ENCODE measurements at regions not wholly inside any gene's neighbourhood (a gene's known extent, or its start where the extent isn't known, plus 50 kb on each side); places are given as distances from the start of the nearest gene placed in this dataset.

DNA sequence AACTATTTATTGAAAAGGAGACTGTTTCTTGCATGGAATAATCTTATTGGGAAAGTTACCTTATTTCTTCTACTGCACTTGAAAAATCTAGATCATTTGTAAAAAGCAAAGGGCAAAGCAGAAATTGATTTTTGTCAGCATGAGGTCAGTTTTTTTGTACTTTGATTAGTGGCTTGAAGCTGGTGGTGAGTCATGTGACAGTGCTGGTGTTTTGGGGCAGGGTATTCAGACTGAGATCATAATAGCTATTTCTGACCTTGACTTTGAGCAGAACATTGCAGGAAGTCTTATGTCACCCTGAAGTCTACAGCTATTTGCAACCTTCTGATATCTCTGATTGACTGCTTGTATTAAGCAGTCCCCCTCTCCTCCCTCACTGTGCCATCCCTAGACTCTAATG, 66.3 kb upstream of the SORCS3 start:
- DNase-seq (ENCODE audit: extremely low read depth, low read depth, low spot score) = no peak

DNA sequence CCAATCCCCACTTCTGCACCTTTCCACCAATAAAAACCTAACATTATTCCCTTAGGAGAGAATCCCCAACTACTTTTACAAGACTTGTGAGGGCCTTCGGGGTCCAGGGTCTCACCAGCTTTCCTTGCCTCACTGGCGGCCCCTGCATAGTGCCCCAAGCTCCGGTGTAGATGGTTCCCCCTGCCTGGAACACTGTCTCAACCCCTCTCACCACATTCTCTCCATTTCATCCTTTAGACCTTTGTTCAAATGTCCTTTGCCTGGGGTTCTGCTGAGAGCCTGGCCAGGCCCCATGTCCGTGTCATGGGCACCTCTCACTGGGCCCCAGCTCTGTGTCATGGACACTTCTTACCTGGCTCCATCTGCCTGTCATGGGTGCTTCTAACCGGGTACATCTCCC, 64.5 kb upstream of the SORCS3 start:
- DNase-seq (ENCODE audit: extremely low read depth, low read depth, low spot score) = no peak

DNA sequence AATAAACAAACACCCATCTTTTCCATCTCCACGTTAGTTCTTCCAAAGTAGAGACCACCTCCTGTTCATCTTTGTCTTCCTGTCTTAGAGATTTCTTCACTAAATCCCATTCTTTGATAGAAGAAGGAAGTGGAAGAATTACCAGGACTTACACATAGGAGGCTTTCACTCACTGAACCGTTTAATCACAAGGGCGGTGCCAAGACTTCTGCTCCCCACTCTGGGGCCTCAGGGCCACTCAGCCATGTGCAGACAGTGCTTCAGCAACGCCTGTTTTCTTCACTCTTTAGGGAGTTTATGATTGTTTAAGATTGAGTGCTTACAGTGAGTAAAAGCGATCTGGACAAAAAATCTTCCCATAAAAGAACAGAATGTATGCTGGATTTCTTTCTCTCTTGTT, 63.9 kb upstream of the SORCS3 start:
- DNase-seq (ENCODE audit: extremely low read depth, low read depth, low spot score) = no peak

DNA sequence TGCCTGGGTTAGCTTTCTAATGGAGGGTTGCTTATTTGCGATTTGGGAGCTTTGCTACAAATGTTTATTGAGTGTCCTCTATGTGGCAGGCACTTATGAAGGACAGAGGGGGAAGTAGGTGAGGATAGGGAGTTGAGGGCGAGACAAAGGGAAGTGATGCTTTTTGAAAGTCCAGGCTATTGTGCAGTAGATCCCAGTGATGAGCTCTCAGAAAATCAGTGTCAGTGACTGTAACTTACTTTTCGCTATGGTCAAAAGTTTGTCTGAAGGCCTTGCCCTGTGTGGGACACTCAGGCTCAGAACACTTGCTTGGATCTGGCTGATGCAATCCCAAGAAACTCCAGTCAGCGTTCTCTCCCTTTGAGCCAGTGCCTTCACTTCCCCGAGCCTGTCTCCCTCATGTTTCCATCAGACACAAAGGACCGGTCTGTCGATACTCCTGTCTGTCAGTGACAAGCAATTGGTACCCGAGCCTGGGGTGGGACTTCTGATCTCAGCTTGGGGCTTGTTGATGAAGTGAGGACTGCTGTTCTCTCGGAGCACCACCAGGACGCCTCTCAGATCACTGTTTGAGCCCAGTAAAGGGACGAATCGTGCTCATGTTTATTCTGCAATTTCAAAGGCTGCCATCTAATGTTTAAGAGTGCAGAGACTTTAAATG, 63.1 kb upstream of the SORCS3 start:
- no peak for DNase-seq (ENCODE audit: extremely low read depth, low read depth, low spot score)

DNA sequence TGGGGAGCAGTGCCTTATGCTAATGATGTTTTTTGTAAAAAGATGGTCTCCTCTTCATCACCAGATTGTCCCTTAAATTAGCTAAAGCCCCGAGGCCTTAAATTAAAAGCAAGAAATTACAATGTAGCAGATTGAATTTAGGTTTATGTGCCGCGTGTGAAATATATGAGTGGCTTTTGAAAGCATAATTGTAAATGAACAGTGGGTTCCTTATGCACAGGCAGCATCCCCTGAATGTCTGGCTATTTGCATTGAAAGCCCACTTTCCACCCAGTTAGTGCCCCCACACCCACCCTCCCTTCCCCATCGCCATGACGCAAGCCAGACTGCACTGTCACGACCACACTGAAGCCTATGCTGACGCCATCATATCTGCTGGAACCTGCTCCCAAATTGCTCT, 62.4 kb upstream of the SORCS3 start:
- DNase-seq (ENCODE audit: extremely low read depth, low read depth, low spot score) = no peak

DNA sequence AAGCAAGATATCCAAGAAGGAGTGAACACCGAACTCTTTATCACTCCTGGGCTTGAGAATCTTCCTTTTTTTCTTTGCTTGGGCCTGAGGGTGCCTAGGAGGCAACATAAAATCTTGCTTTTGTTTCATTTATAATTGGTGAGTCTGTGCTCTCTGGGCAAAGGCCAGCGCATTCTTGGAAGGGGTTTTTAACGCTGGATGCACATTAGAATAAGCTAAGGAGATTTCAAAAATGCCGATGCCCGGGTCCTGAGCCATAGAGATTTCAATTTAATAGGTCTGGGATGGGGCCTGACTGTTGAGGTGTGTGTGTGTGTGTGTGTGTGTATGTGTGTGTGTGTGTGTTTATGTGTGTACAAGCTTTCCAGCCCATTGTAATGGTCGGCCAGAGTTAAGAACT, 62.0 kb upstream of the SORCS3 start:
- DNase-seq (ENCODE audit: extremely low read depth, low read depth, low spot score) = no peak

DNA sequence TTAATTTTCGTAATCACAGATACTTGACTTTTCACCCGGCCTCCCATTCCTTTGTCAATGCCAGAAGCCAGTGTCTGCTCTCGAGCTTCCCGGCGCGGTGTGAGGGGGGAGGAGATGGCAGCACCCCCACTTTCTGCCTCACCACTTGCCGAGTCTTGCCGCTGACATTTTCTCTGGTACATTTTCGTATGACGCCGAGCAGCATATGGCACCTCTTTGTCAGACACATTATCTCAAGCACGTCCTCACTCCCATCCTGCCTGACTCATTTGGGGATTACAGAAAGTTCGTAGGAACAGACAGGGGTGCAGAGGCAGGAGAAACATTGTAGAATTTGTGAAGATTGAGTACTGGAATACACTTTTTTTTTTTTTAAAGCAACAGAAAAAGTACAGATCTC, 60.8 kb upstream of the SORCS3 start:
- no peak for DNase-seq (ENCODE audit: extremely low read depth, low read depth, low spot score)

DNA sequence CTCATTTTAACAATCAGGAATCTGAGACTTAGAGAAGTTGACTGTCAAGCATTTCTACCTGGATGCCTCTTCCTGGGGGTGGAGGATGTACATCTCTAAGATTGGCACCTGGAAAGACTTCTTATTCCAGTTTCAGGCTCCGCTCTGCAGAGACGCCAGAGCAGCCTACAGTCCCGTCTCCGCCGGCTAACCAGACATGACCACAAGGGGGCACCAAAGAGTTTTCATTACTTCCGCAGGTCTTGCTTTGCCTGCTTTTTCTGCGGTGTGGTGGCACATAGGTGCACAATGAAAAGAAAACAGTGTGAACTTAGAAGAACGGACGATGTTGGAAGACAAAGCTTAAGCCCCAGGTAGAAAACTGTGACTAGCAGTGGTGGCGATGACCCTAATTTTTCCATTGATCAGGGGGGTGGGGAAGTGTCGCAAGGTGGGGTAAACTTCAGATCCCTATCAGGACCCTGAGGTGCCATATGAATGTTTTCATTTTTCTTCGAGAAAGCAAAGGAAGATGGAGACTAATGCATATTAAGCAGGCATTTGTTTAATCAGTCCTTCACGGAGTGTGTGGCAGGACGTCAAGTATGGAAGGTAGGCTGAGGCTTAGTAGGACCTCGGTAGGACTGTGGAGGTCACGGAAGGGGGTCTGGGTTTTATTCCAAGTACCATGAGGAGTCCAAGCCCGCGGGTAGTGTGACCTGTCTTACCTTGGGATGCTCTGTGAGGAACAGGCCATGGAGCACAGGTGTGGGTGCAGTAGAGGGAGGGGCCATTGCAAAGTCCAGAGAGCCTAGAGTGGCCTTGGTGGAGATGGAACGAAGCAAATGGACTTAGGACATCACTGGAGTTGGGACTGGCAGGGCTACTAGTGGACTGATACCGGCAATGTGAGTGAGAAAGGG, 60.1 kb upstream of the SORCS3 start:
- DNase-seq (ENCODE audit: extremely low read depth, low read depth, low spot score) = peak; percentile 4

DNA sequence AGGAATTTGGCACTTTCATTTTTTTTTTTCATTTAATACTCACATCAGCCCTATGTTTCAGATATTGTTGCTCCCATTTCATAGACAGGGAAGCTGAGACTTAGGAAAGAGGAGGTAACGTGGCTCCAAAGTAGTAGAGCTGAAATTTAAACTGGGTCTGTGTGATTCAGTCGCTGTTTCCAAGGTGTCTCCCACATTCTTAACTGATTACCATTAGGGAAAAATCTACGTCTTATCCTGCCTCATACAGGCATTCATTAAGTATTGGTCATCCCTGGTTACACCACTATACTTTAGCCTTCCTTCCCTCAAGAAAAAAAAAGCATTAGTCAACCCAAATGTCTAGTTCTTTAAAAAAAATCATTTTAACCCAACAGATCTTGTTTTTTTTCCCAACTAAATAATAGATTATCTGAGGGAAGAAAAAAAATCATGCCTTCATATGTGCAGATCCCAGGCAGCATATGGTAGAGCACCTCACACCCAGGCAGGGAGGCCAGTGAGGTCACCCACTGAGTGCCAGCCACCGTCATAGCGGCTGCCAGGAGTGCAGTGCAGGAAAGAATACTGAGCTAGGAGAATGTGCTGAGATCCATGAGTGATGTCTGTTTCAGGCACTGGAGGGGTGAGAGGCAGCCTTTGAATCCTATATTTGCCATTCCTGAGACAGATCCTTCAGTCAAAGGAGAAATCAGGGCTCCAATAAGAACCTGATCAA, 59.0 kb upstream of the SORCS3 start:
- no peak for DNase-seq (ENCODE audit: extremely low read depth, low read depth, low spot score)

DNA sequence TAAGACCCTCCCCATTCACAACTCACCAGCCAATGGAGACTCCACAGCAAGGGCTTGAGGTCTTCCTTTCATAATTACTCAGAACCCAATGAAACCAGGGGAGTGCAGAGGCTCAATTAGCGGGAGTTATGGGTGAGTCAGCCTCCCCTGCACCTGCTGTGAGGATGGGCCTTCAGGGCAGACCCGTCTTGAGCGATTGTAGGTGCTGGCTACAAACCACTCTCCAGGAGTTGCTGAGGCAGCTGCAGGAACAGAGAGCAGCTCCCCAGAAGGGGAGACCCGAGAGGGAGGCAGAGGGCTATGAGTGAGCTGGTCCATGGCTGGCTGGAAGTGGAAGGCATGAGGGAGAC, 58.5 kb upstream of the SORCS3 start:
- no peak for DNase-seq (ENCODE audit: extremely low read depth, low read depth, low spot score)

DNA sequence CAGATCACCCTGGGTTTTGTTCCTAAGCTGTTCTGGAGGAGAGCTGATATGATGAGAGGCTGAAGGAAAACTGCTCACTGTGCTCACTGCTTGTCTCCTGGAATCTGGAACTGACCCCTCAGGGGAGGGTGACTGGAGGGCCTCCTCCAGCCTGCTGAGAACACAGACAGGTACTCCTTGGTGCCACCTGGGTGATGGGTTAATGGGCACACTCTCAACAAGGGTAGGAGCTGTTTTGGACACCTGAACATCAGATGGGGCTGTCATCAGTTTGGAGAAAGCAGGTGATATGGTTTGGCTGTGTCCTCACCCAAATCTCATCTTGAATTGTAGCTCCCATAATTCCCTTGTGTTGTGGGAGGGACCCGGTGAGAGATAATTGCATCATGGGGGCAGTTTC, 58.1 kb upstream of the SORCS3 start:
- DNase-seq (ENCODE audit: extremely low read depth, low read depth, low spot score) = no peak

DNA sequence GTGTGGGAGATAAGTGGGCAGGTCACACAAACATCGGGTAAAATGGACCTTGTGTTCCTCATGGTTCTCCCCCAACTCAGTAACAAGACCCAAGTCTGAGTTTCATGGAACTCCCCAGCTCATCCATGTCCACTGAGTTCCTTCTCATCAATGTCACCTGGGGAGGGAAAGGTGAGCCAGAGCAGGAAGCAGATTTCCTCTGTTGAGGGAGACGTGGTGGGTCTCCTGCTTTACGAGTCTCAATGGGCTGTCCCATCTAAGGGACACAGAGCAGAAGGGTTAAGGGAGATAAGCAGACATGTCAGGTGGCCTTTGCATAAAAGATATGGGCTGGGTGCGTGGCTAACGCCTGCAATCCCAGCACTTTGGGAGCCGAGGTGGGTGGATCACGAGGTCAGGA, 56.5 kb upstream of the SORCS3 start:
- no peak for DNase-seq (ENCODE audit: extremely low read depth, low read depth, low spot score)

DNA sequence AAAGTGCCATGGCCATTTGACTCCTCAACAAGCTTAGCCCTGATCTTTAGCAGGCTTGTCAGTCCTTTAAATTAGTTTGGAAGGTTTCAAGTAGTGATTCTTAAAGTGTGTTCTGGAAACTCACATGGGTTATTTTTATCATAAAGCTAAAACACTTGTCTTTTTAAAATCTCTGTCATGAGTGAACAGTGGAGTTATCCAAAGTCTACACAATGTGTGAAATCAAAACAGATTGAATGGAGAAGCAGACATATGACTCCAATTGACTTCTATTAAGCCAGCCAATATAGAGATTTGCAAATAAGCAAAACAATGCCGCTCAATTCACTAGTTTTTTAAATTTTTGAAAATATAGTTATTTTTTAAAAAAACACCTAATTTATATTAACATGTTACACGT, 53.3 kb upstream of the SORCS3 start:
- no peak for DNase-seq (ENCODE audit: extremely low read depth, low read depth, low spot score)

DNA sequence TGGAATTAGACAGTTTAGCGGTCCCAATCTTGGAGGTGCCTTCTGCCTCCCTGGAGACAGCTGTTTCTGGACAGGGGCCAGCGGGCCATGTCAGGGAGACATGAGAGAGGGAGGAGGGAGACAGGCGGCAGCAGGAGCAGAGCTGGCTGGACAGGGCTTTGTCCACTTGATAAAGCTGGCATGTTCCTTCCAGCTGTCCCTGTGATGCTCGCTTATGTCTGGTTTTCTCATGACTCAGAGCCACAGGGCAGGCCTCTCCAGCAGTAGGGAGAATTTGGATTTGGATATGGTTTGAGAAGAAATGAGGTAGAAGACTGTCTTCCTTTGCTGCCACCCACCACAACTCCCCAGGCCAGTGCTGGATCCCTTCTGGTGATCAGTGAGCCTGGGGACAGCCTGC, 51.7 kb upstream of the SORCS3 start:
- no peak for DNase-seq (ENCODE audit: extremely low read depth, low read depth, low spot score)

DNA sequence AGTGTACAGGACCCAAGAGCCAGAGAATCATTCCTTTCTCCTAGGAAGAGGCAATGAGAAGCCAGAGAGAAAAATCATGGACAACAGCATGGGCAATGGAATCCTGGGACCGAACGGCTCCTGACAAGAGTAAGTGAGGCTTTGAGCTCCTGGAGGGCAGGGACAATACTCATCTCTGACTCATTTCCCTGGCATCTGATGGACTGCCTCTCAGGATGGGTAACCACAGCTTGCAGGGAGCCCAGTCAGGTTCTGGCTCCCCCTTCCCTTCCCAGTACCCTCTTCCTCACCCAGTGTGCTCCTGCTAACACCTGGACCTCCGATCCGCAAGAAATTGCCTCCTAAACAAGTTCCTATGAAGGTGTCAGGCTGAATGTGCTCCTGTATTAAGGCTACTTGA, 51.2 kb upstream of the SORCS3 start:
- no peak for DNase-seq (ENCODE audit: extremely low read depth, low read depth, low spot score)

Measured in glomerular endothelial cell (primary cell).